C4-2B (cell line): ENCODE measurements at regions not wholly inside any gene's neighbourhood (a gene's known extent, or its start where the extent isn't known, plus 50 kb on each side); places are given as distances from the start of the nearest gene placed in this dataset.

Source experiments
- ZFX ChIP-seq: fragments of 450-650 bp; IDR thresholded peaks from 2 replicates; pipeline ENCODE4 v1.6.1; 2017
- TF ChIP-seq, protein P1 (sequence below): fragments of 450-650 bp; conservative IDR thresholded peaks from 2 replicates; pipeline ENCODE4 v1.5.1; 2017; ENCODE audit warnings: mild to moderate bottlenecking

DNA sequence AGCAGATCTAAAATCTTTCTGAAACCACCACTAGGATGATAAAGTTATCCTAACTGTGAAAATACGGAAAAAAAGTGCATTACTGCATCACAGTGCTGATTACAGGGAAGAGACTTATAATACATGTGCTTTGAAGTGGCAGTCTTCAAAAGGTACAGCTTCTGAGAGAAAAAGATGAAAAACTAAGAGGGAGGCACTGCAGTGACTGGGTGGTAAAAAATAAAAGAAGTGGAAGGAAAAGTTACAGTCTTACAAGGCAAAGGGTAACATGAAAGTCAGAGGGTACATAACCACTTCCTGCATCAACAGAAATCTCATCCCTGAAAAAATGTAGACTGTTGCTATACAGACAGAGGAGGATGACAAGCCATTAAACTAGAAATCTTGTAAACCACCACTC, 465.3 kb downstream of the ACTR3B start:
- TF ChIP-seq, protein P1, sequence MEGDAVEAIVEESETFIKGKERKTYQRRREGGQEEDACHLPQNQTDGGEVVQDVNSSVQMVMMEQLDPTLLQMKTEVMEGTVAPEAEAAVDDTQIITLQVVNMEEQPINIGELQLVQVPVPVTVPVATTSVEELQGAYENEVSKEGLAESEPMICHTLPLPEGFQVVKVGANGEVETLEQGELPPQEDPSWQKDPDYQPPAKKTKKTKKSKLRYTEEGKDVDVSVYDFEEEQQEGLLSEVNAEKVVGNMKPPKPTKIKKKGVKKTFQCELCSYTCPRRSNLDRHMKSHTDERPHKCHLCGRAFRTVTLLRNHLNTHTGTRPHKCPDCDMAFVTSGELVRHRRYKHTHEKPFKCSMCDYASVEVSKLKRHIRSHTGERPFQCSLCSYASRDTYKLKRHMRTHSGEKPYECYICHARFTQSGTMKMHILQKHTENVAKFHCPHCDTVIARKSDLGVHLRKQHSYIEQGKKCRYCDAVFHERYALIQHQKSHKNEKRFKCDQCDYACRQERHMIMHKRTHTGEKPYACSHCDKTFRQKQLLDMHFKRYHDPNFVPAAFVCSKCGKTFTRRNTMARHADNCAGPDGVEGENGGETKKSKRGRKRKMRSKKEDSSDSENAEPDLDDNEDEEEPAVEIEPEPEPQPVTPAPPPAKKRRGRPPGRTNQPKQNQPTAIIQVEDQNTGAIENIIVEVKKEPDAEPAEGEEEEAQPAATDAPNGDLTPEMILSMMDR, result no peak
- TF ChIP-seq ZFX, result no peak
